ENCODE measurements at regions not wholly inside any gene's neighbourhood (a gene's known extent, or its start where the extent isn't known, plus 50 kb on each side); places are given as distances from the start of the nearest gene placed in this dataset.

- in situ Hi-C loops (cut with MboI; ENCODE audit: low sequenced_read_pairs): no loop called here
- no peak for DNase-seq (ENCODE audit: low spot score in 2 of 2)
- Histone ChIP-seq H3K4me3 (no peak overlapping the region), H3K4me1 (no peaks in the 10 kb centered on the region), H3K9me3 (no peaks in the 10 kb centered on the region), H3K27me3 (ENCODE audit: low read depth) (peaks cover 7% of the 10 kb centered on the region), H3K36me3 (replicated peaks) (no peaks in the 10 kb centered on the region)
These were observed 221.0 kb downstream of the FOXL1 start for GRCh38 chr16:86799367-86799766.

- DNase-seq (ENCODE audit: low spot score in 2 of 2): no peak
- in situ Hi-C loops (cut with MboI; ENCODE audit: low sequenced_read_pairs): no loop called here
- Histone ChIP-seq H3K27me3 (ENCODE audit: low read depth) (peaks cover 7% of the 10 kb centered on the region), H3K4me3 (no peak overlapping the region), H3K4me1 (no peaks in the 10 kb centered on the region), H3K36me3 (replicated peaks) (no peaks in the 10 kb centered on the region), H3K9me3 (no peaks in the 10 kb centered on the region)
These were observed 222.5 kb downstream of the FOXL1 start for GRCh38 chr16:86800894-86801293.

- Histone ChIP-seq H3K4me1 (no peaks in the 10 kb centered on the region), H3K27me3 (ENCODE audit: low read depth) (peaks cover 7% of the 10 kb centered on the region), H3K4me3 (no peak overlapping the region), H3K9me3 (no peaks in the 10 kb centered on the region), H3K36me3 (replicated peaks) (no peaks in the 10 kb centered on the region)
- in situ Hi-C loops (cut with MboI; ENCODE audit: low sequenced_read_pairs): no loop called here
- DNase-seq (ENCODE audit: low spot score in 2 of 2): no peak
These were observed 223.7 kb downstream of the FOXL1 start for GRCh38 chr16:86802013-86802412.

DNA sequence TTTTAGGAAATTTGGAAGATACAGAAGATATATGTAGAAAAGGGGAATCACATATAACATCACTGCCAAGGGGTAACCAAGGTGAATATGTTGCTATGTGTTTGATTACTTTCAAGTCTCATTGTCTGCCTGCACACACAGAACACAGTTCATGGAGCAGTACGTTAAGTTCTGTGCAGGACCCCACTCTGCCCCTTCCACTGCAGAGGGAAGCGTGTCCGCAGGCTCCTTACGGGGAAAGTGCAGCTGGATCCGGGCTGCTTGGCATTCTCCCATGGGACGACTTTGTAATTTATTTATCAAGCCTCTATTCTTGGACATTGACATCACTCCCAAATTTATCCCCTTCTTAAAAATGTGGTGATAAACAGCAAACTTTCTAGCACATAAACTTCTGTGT, 226.8 kb downstream of the FOXL1 start:
- no peak for DNase-seq (ENCODE audit: low spot score in 2 of 2)
- Histone ChIP-seq H3K4me1 (no peaks in the 10 kb centered on the region), H3K36me3 (replicated peaks) (no peaks in the 10 kb centered on the region), H3K4me3 (no peak overlapping the region), H3K27me3 (ENCODE audit: low read depth) (peaks cover 11% of the 10 kb centered on the region), H3K9me3 (no peaks in the 10 kb centered on the region)
- in situ Hi-C loops (cut with MboI; ENCODE audit: low sequenced_read_pairs): no loop called here

DNA sequence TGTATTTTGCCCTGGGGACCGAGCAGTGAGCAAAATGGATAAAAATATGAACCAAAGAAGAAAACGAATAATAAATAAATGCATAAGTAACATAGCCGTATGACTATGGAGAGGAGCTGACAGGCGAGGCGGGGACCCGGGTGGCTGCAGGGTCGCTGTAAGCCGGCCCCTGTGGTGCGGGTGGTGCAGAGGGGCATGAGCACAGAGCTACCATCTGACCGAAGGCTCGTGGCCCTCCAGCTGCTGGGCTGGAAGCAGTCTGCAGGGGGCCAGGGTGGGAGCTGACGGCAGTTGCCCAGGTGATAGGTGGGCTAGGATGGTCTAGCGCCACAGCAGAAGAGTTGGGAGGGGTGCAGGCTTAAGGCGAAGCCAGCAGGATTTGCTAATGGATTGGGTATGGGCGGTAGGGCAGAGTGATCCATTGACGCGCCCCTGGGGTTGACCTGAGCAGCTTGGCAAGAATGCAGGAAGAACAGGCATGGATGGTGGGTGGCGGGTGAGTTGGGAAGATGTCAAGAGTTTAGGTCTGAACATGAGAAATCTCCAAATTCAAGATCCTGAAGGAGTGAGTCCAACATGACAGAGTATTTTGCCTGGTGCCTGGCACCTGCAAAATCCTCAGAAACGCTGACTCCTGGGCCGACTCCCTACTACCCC, 228.0 kb downstream of the FOXL1 start:
- H3K4me3 ChIP-seq: no peak overlapping the region
- no peaks in the 10 kb centered on the region for H3K4me1 ChIP-seq
- H3K9me3 ChIP-seq: no peaks in the 10 kb centered on the region
- in situ Hi-C loops (cut with MboI; ENCODE audit: low sequenced_read_pairs): no loop called here
- no peak for DNase-seq (ENCODE audit: low spot score in 2 of 2)
- peaks cover 5% of the 10 kb centered on the region; the same call in 1 of the 2 replicates for H3K27me3 ChIP-seq (ENCODE audit: low read depth)
- H3K36me3 ChIP-seq (replicated peaks): no peaks in the 10 kb centered on the region

GRCh38 chr16:86806838-86807351, 228.5 kb downstream of the FOXL1 start:
- H3K36me3 ChIP-seq (replicated peaks): no peaks in the 10 kb centered on the region
- H3K4me3 ChIP-seq: no peak overlapping the region
- DNase-seq (ENCODE audit: low spot score in 2 of 2): no peak
- in situ Hi-C loops (cut with MboI; ENCODE audit: low sequenced_read_pairs): no loop called here
- H3K9me3 ChIP-seq: no peaks in the 10 kb centered on the region
- H3K4me1 ChIP-seq: no peaks in the 10 kb centered on the region
- peaks cover 5% of the 10 kb centered on the region; the same call in 1 of the 2 replicates for H3K27me3 ChIP-seq (ENCODE audit: low read depth)

- peaks cover 5% of the 10 kb centered on the region; the same call in 1 of the 2 replicates for H3K27me3 ChIP-seq (ENCODE audit: low read depth)
These were observed 230.6 kb downstream of the FOXL1 start for GRCh38 chr16:86808863-86809444.

DNA sequence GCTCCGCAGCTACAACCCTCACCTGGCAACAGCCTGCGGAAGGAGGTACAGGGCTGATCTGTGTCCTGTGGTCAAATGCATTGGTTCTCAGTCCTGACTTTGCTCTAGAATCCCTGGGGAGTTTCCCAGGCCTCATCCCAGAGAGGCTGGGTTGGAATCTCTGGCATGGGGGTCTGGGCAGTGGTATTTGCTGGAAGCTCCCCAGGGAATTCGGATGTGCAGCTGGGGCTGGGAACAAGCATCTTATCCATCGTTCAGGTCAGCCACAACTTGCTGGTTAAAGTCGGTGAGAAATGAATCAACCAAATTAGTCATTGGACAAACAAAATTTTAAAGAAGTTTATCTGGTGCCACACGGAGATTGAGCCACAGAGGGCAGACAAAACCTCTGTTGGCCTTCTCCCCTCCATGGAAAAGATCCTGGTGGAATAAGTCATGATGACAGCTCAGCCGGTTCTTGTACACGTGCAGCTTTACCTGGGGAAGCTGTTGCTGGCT, 231.2 kb downstream of the FOXL1 start:
- in situ Hi-C loops (cut with MboI; ENCODE audit: low sequenced_read_pairs): no loop called here
- peaks cover 5% of the 10 kb centered on the region; the same call in 1 of the 2 replicates for H3K27me3 ChIP-seq (ENCODE audit: low read depth)
- no peak for DNase-seq (ENCODE audit: low spot score in 2 of 2)
- H3K4me1 ChIP-seq: no peaks in the 10 kb centered on the region
- no peak overlapping the region for H3K4me3 ChIP-seq
- no peaks in the 10 kb centered on the region for H3K9me3 ChIP-seq
- no peaks in the 10 kb centered on the region for H3K36me3 ChIP-seq (replicated peaks)

More at GRCh38 chr16:86808863-86809444, 230.6 kb downstream of the FOXL1 start:
- no peak overlapping the region for H3K4me3 ChIP-seq
- no peaks in the 10 kb centered on the region for H3K36me3 ChIP-seq (replicated peaks)
- in situ Hi-C loops (cut with MboI; ENCODE audit: low sequenced_read_pairs): no loop called here
- H3K4me1 ChIP-seq: no peaks in the 10 kb centered on the region
- DNase-seq (ENCODE audit: low spot score in 2 of 2): no peak
- no peaks in the 10 kb centered on the region for H3K9me3 ChIP-seq

DNA sequence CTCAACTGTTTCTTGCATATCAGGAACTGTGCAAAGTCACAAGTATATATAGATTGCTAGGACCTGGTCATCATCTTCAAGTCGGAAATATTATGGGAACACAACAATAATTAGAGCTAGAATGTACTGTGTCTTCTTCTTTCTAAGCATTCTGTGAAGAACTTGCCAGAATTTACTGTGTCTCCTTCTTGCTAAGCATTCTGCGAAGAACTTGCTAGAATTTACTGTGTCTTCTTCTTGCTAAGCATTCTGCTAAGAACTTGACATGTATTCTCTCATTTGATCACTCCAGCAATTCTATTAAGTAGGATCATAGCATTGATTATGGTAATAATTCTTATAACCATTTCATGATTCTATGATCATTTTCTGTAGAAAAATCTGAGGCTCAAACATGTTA, 231.7 kb downstream of the FOXL1 start:
- no peaks in the 10 kb centered on the region for H3K9me3 ChIP-seq
- no peak for DNase-seq (ENCODE audit: low spot score in 2 of 2)
- no peaks in the 10 kb centered on the region for H3K36me3 ChIP-seq (replicated peaks)
- in situ Hi-C loops (cut with MboI; ENCODE audit: low sequenced_read_pairs): no loop called here
- H3K4me3 ChIP-seq: no peak overlapping the region
- no peaks in the 10 kb centered on the region for H3K4me1 ChIP-seq
- H3K27me3 ChIP-seq (ENCODE audit: low read depth): peaks cover 8% of the 10 kb centered on the region; the same call in 1 of the 2 replicates

- H3K27me3 ChIP-seq (ENCODE audit: low read depth): peaks cover 17% of the 10 kb centered on the region
- no peaks in the 10 kb centered on the region for H3K36me3 ChIP-seq (replicated peaks)
- no peak for DNase-seq (ENCODE audit: low spot score in 2 of 2)
- in situ Hi-C loops (cut with MboI; ENCODE audit: low sequenced_read_pairs): no loop called here
- no peaks in the 10 kb centered on the region for H3K4me1 ChIP-seq
- no peak overlapping the region for H3K4me3 ChIP-seq
- no peaks in the 10 kb centered on the region for H3K9me3 ChIP-seq
These were observed 234.1 kb downstream of the FOXL1 start for GRCh38 chr16:86812363-86812970.

DNA sequence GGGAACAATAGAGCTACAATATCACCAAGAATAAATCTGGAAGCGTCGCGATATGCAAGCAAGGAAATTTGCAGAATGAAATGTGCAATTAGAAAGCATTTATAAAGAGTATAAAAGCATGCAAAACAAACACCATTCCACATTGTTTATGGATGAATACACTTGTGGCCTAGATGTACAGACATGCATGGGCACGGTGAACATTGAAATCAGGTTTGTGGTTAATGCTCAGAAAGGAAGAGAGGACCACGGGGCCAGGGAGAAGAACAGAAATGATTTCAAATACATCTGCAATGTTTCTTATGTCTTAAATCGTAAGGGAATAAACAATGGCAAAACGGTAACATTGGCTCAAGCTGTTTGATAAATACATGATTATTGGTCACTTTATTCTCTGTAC, 235.9 kb downstream of the FOXL1 start:
- peaks cover 12% of the 10 kb centered on the region for H3K27me3 ChIP-seq (ENCODE audit: low read depth)
- no peaks in the 10 kb centered on the region for H3K36me3 ChIP-seq (replicated peaks)
- in situ Hi-C loops (cut with MboI; ENCODE audit: low sequenced_read_pairs): no loop called here
- no peak overlapping the region for H3K4me3 ChIP-seq
- no peak for DNase-seq (ENCODE audit: low spot score in 2 of 2)
- H3K4me1 ChIP-seq: no peaks in the 10 kb centered on the region
- no peaks in the 10 kb centered on the region for H3K9me3 ChIP-seq

- no peak for DNase-seq (ENCODE audit: low spot score in 2 of 2)
- no peaks in the 10 kb centered on the region for H3K9me3 ChIP-seq
- H3K4me3 ChIP-seq: no peak overlapping the region
- H3K27me3 ChIP-seq (ENCODE audit: low read depth): peaks cover 12% of the 10 kb centered on the region
- in situ Hi-C loops (cut with MboI; ENCODE audit: low sequenced_read_pairs): no loop called here
- H3K4me1 ChIP-seq: no peaks in the 10 kb centered on the region
- no peaks in the 10 kb centered on the region for H3K36me3 ChIP-seq (replicated peaks)
These were observed 238.7 kb downstream of the FOXL1 start for GRCh38 chr16:86816930-86817625.

- no peak overlapping the region for H3K4me3 ChIP-seq
- H3K27me3 ChIP-seq (ENCODE audit: low read depth): peaks cover 12% of the 10 kb centered on the region
- no peaks in the 10 kb centered on the region for H3K4me1 ChIP-seq
- no peaks in the 10 kb centered on the region for H3K9me3 ChIP-seq
- in situ Hi-C loops (cut with MboI; ENCODE audit: low sequenced_read_pairs): no loop called here
- no peak for DNase-seq (ENCODE audit: low spot score in 2 of 2)
- no peaks in the 10 kb centered on the region for H3K36me3 ChIP-seq (replicated peaks)
These were observed 240.6 kb downstream of the FOXL1 start for GRCh38 chr16:86818671-86819532.
